Kidney epithelial cell (primary cell): ENCODE measurements at regions not wholly inside any gene's neighbourhood (a gene's known extent, or its start where the extent isn't known, plus 50 kb on each side); places are given as distances from the start of the nearest gene placed in this dataset.
"Not testable (repeated sequence)": the region's sequence is repeated elsewhere in the genome, so short reads cannot be mapped to it uniquely, and the experiment has no call there.

Source experiments
- DNase-seq: peaks from one replicate; pipeline ENCODE4 v3.0.0-alpha.2; 2010; ENCODE audit warnings: low read depth
- H3K27me3 ChIP-seq: 2 replicates; pipeline ENCODE4 v1.6.0; 2011; ENCODE audit warnings: low read length; ENCODE audit not compliant: control insufficient read depth, insufficient read depth
- H3K36me3 ChIP-seq: 2 replicates; pipeline ENCODE4 v1.5.1; 2011; ENCODE audit warnings: low read length; ENCODE audit not compliant: control insufficient read depth, insufficient read depth
- H3K4me3 ChIP-seq: 2 replicates; pipeline ENCODE4 v1.5.1; 2011; ENCODE audit warnings: low read depth, mild to moderate bottlenecking, control low read depth, low read length
- CTCF ChIP-seq: IDR thresholded peaks from 2 replicates; pipeline ENCODE4 v1.5.1; 2011; ENCODE audit warnings: mild to moderate bottlenecking, moderate library complexity, low read length, control low read depth, inconsistent platforms; ENCODE audit not compliant: insufficient read depth, poor library complexity, severe bottlenecking

DNA sequence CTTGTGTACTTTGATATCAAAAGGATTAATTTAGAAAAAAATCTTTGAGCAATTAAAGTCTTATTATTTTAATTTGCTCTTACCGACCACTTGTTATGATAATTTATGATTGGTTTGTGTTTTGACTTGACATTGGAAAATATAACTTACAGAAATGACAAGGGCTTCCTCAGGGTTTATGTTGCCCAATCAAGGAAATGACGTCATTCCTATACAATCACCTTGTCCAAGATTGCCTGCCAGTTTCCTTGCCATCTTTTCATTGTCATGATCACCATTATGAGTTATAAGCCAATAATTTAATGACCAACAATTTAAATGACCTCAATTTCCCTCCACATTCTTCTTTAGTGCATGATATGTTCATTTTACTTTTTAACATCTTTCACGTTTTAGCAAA is 351.8 kb upstream of the TMEFF2 start:
- TF ChIP-seq CTCF, result no peak
- no peak for DNase-seq
- no peak overlapping the region for H3K4me3 ChIP-seq
- H3K27me3 ChIP-seq, result no peaks in the 10 kb centered on the region
- H3K36me3 ChIP-seq, result no peaks in the 10 kb centered on the region

- Histone ChIP-seq H3K4me3 (no peak overlapping the region), H3K36me3 (no peaks in the 10 kb centered on the region), H3K27me3 (no peaks in the 10 kb centered on the region)
- no peak for DNase-seq
- no peak for TF ChIP-seq CTCF
Observed at GRCh38 chr2:192544371-192544955, 349.7 kb upstream of the TMEFF2 start.

- DNase-seq, H3K4me3 ChIP-seq, H3K27me3 ChIP-seq, H3K36me3 ChIP-seq: not testable (repeated sequence)
Observed at GRCh38 chr2:192542148-192543066, 347.7 kb upstream of the TMEFF2 start.

GRCh38 chr2:192539306-192539705 is 344.6 kb upstream of the TMEFF2 start:
- no peaks in the 10 kb centered on the region for H3K36me3 ChIP-seq
- DNase-seq, result no peak
- H3K4me3 ChIP-seq, result no peak overlapping the region
- TF ChIP-seq CTCF, result no peak
- no peaks in the 10 kb centered on the region for H3K27me3 ChIP-seq

DNA sequence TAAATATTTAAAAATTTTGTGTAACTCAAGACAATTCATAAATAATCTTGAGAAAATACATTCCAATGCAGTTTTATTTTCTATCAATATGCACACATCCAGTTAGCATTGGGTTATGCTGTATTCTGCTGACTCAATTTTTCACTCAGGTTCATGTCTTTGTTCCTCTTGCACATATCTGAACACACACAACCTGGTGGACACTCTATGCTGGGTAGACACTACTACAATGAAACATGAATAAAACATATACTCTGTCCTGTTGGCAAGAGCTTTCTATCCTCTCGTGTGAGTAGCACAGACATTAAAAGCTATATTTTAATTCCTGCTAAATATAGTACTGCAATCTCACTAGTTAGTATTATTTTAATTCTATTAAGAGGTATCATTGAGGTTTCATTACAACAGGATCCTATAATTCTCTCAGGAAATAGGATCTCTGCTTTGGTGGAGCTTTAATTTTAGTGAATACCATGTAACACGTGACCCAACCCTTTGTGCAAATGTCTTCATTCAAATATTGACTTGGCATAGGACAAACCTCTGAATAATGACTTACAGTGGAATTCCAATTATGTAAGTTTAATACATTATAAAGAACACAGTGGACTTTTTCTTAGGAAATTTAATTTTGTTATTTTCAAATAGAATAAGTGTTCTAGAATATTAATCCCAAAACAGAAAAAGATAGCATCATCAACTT is 342.3 kb upstream of the TMEFF2 start:
- no peak overlapping the region for H3K4me3 ChIP-seq
- DNase-seq, result no peak
- H3K36me3 ChIP-seq, result no peaks in the 10 kb centered on the region
- H3K27me3 ChIP-seq, result no peaks in the 10 kb centered on the region
- no peak for TF ChIP-seq CTCF
